GM19025 (cell line): ENCODE measurements at regions not wholly inside any gene's neighbourhood (a gene's known extent, or its start where the extent isn't known, plus 50 kb on each side); places are given as distances from the start of the nearest gene placed in this dataset.
A peak's percentile ranks its signal among the peaks of the same experiment; 100 is the strongest.

Source experiments
- ATAC-seq: cut with Tn5 transposase; IDR thresholded peaks from one replicate; pipeline ENCODE4 v1.9.1; 2021; ENCODE audit warnings: mild to moderate bottlenecking, low read depth, moderate library complexity; ENCODE audit not compliant: unreplicated experiment

DNA sequence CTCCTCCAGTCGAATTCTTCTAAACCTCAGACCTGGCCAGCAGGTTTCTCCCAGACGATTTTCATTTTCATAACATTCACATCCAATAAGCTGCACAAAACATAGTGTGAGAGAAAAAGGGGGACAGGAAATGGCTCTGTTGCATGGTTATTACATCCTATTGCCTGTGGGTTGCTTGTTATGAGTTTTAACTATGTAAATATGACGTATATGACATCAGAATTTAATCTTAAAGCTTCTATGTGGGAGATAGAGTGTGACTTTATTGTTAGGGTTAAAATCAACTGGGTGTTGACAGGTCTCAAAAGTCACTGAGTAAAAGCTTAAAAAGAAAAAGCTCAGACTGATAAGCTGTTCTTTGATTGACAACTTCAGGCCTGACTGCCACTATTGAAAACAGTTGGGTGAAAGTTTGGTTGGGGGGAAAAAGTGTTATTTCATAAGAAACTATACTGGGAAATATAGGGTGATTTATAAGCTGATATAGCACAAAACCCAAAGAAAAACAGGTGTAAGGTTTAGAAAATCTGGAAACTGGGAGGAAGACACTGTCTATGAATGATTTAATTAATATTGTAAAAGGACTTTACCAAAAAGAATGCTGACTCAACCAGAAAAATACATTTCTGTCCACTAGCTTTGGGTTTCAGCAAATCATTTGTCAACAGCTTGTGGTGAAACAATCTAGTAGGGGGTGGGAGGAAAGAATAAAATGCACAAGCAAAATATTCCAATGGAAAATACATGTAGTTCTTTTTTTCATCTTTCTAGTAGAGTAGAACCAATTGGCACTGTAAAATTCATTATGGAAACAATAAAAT is 134.1 kb upstream of the CEP162 start:
- no peak for ATAC-seq

- ATAC-seq: no peak
Observed at GRCh38 chr6:84360039-84360438, 132.6 kb upstream of the CEP162 start.

- no peak for ATAC-seq
Observed at GRCh38 chr6:84358581-84358980, 131.1 kb upstream of the CEP162 start.

- ATAC-seq: no peak
Observed at GRCh38 chr6:84357631-84358030, 130.2 kb upstream of the CEP162 start.

- no peak for ATAC-seq
Observed at GRCh38 chr6:84356907-84357306, 129.5 kb upstream of the CEP162 start.

- ATAC-seq: no peak
Observed at GRCh38 chr6:84353459-84354423, 126.3 kb upstream of the CEP162 start.

DNA sequence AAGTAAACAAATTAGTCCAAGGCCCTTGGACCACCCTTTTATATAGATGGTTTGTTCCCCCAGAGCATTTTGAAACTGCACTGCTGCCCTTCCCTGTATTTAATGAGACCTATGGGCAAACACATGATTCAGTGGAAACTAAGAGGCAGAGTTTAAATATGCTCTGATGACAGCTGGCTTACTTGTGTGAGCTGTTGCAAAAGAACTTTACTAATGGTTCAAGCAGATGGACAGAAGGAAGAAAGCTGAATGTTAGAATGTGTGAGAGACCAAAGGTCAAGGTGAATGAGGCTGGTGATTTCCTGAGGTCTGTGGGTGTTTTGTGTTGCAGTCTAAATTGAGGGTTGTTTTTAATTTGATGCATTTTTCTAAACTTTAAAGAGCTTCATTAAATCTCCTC is 123.0 kb upstream of the CEP162 start:
- no peak for ATAC-seq

- no peak for ATAC-seq
Observed at GRCh38 chr6:84349542-84349941, 122.1 kb upstream of the CEP162 start.

DNA sequence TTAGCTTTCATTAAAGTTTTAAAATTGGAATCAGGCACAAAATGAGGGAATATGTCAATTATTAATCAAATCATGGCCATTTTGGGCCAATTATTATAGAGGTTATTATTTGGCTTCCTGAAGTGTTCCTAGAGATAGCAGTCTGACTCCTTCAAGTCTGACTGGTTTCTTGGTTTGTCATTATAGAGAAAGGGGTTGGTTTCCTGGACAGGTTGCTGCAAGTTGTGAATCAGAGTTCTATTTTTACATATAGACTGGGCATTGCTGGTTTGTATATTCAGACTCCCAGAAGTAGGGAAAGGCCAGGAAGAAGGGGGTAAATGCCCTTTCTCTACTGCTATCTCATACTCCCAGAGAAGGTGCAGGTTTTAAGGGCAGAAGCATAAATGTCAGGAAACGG is 121.4 kb upstream of the CEP162 start:
- no peak for ATAC-seq

DNA sequence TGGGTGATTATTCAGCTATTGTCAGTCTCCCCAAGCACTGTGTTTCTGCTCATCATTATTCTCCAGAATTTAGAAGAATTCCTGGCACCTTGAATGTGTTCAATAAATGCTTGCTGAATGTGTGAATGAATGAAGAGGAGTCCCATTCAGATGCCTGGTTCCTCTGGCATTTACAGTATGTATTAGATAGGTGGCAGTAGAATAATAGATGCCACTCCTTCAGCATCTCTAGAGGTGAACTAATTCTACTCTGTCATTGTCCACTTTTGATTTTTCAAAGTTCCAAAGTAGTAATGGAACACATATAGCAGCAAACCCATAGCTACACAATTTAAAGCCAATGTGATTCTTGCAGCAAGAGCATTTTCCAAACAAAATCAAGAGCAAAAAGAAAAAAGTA is 118.9 kb upstream of the CEP162 start:
- no peak for ATAC-seq

- ATAC-seq: no peak
Observed at GRCh38 chr6:84344005-84344404, 116.6 kb upstream of the CEP162 start.

DNA sequence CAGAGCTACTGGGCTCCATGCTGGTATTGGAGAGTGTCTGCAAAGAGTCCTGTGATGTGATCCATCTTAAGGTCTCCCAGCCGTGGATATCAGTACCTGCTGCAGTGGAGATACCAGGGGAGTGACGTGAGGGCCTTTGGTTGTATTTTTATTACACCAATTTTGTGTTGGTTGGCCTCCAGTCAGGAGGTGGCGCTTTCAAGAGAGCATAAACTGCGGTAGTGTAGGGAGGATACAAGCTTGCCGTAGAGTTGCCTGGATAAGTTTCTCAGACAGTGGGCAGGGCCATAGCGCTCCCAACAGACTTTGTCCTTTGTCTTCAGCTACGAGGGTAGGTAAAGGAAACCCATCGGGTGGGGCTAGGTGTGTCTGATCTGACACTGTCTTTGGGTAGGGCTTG is 113.0 kb upstream of the CEP162 start:
- no peak for ATAC-seq

- ATAC-seq: no peak
Observed at GRCh38 chr6:84333842-84334241, 106.4 kb upstream of the CEP162 start.

DNA sequence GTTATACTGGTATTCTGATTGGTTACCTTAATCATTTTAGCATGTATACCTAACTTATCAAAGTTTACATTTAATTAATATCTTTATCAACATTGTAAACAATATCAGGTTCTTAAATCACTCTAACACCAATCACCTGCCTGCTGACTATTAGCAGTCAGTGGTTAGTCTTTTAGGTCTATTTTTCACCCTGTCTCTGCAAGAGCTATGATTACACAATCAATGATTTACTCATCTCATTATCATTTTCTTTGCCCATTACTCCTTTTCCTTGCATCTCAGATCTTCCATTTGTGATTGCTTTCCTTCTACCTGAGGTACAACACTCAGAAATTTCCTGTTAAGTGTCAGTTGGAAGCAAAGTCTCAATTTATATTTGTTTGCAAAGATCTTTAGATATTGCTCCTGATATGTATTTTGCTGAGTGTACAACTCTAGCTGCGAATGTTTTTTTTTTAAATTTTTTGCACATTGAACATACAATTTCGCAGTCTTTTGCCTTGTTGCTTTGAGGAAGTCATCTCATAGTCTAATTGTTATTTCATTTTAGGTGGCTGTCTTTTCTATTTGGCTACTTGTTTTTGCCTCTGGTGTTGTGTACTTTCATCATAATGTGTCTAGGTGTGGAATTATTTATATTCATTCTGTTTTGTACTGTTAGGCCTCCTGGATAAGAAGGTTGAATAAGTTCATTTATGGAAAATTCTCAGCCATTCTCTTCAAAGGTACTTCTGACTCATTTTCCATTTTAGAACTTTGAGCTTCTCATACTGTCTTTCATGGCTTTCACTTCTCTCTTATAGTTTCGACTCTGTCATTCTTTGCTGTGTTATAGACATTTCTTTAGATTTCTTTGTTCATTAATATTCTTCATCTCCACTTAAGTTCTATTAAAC is 104.9 kb upstream of the CEP162 start:
- ATAC-seq: peak; percentile 96

DNA sequence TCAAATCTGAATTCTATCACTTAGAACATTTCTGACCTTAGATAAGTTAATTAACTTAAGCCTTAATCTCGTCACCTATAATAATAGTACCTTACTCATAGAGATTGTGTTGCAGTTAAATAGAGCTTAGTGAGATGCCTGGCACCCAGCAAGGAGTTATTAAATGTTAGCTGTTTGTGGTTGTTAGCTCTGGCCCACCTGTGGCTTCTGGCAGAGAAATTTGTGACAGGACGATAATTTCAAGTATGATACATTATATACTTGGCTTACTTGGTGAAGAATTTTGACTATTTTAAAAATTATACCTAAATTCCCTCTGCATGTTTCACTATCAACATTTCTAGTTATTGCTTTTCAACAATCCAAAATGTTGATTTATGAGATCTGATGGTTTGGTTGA is 102.9 kb upstream of the CEP162 start:
- no peak for ATAC-seq

DNA sequence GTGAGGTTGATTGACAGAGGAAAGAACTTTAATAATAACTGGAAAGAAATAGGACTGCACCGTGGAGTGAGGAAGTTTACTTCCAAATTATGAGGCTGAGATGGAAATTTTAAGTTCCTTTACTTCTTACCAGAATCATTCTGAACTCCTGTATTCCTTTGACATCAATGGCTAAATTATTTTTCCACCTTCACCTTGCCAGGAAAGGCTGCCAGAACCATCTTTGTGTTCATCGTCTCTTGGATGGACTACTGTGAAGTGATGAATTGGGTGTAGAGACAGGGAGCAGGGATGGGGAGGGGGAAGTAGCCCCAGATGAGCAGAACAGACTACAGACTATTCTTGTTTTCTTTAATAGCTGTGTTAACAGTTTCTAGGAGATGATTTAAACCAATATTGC is 102.1 kb upstream of the CEP162 start:
- ATAC-seq: no peak

DNA sequence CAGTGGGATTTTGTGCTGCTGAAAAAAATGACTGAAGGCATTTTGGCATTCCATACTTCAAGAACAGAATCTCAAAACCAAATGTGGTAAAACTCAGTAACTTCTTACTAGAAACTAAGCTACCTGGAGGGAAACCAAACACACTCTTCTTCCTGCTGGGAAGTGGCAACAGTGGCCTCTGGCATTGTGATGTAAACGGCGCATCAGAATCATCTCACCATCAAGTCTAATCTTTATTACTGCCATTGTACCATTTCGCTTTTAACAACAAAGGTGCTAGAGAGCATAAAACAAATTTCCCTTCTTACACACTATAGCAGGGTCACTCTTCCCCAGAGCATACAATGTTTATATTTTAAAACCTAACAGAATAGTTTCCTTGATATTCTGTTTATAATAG is 101.6 kb upstream of the CEP162 start:
- no peak for ATAC-seq

DNA sequence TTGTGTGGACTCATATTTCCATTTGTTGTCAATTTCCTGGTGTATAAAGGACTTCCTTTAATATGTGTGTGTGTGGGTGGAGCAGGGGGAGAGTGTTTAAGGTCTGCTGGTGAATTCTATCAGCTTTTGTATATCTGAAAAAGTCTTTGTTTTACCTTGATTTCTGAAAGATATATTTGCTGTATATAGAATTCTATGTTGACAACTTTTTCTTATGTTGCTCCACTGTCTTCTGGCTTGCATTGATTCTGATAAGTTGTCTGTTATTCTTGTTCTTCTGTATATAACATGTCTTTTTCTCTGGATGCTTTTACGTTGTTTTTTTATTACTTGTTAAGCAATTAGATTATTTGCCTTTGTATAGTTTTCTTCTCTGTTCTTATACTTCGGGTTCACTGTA is 90.0 kb upstream of the CEP162 start:
- ATAC-seq: no peak

DNA sequence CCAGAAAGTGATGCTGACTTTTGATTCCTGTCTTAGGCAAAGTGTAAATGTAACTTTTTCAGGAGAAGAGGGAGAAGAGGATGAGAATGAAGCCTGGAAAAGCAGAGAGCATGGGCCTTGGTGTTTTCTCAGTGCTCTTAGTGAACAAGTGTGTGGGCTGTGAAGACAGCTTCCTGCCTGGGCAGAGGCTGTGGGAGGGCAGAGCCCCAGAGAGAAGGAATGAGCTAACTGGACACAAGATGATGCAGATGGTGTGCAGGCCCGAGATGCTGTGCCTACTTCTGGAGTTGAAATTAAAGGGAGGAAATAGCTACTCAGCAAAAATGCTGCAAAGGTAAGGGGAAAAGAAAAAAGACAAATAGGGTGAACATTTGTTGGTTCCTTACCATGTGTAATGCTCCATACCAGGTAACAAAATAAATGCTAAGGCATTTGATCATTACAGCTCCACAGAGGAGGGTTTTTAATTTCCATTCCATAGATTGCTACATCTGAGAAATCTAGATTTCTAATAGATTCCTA is 87.0 kb upstream of the CEP162 start:
- ATAC-seq: no peak

DNA sequence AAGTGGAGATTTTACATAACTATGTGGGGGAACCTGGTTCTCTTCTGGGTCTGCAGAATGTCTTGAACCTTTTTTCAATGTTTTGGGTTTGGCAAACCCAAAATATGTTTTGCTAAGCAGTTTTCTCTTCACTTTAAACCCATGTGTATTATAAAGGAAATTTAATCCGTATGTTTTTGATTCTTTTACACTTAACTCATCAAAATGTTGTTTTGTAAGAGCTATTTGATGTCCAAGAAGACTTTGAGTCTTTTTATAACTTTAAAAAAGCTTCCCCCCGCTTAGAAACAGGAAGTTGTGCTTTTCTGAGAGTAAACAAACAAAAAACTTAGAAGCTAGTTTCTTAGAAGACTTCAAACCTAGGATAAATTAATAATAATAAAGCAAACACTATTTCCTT is 81.9 kb upstream of the CEP162 start:
- ATAC-seq: no peak
